HPDE6-E6E7 (cell line): ENCODE measurements at regions not wholly inside any gene's neighbourhood (a gene's known extent, or its start where the extent isn't known, plus 50 kb on each side); places are given as distances from the start of the nearest gene placed in this dataset.
A peak's percentile ranks its signal among the peaks of the same experiment; 100 is the strongest.

Experiments used
- DNase-seq: peaks from one replicate; pipeline ENCODE4 v3.0.0; 2011; ENCODE audit warnings: missing footprints; ENCODE audit errors: extremely low spot score

- no peak for DNase-seq
These were observed 191.9 kb downstream of the URB2 start for GRCh38 chr1:229817936-229818335.

- DNase-seq = no peak
These were observed 193.0 kb downstream of the URB2 start for GRCh38 chr1:229819091-229819490.

DNA sequence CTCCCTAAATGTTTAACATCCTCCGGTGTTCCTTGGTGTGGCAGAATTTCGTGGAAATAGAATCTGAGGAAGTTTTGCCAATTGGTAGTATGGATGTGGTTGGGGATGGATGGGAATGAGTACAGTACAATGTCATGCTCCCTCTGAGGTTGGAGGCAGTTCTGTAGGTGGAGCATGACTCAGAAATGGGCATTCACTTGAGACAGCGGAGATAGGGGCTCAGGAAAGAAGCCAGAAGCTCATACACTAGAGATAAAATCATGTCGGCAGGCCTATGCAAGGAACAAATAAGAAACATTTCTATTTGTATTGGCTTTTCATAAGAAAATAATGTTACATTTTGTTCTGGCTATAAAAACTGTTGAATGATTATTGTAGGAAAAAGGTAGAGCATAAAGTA, 196.0 kb downstream of the URB2 start:
- DNase-seq = no peak

GRCh38 chr1:229825042-229825441, 199.0 kb downstream of the URB2 start:
- no peak for DNase-seq

DNA sequence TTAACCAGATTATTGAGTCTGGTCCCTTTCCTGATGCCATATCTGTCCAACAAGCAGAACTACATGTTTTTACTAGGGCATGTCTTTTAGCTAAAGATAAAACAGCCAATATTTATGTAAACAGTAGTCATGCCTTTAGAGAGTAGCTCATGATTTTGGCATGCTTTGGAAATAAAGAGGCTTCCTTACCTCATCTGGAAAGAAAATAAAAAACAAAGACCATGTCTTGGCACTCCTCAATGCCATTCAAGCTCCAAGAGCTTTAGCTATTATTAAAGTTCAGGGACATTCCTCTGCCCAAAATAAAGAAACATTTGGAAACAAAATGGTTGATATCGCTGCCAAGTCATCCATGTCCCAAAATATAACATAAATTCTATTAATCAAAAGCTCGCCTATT, 202.4 kb downstream of the URB2 start:
- DNase-seq = no peak

DNA sequence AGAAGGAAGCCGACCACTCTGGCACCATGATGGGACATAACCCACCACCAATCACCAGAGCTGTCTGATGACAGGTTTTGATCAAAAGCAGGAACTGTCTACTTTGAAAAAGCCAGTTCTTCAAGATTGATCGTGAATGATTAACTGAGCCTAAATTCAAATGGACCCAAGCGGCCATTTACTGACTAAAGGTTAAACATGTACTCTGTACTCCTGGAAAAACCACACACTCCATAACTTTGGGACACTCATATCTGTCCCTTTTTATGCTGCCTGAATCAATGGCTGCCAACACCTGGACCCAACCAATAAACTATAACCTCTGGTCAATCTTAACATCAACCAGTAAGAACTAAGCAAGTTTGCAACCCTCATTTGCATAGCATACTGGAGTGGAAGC, 206.6 kb downstream of the URB2 start:
- DNase-seq = no peak

DNA sequence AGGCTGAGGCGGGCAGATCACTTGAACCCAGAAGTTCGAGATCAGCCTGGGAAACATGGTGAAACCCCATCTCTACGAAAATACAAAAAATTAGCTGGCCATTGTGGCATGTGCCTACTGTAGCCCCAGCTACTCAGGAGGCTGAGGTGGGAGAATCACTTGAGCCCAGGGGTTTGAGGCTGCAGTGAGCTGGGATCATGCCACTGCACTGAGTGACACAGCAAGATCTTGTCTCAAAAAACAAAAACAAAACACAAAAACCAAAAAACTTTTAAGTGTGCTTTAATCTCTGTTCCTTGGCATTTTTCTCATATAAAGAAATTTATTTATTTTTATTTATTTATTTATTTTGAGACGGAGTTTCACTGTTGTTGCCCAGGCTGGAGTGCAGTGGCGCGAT, 208.2 kb downstream of the URB2 start:
- no peak for DNase-seq

GRCh38 chr1:229835226-229835625, 209.2 kb downstream of the URB2 start:
- DNase-seq = no peak

GRCh38 chr1:229836324-229836723, 210.3 kb downstream of the URB2 start:
- DNase-seq = no peak

- DNase-seq = no peak
These were observed 212.2 kb downstream of the URB2 start for GRCh38 chr1:229838204-229838603.

- DNase-seq = no peak
These were observed 213.8 kb downstream of the URB2 start for GRCh38 chr1:229839800-229840199.

GRCh38 chr1:229841230-229841629, 215.2 kb downstream of the URB2 start:
- DNase-seq = peak; percentile 67

- no peak for DNase-seq
These were observed 216.5 kb downstream of the URB2 start for GRCh38 chr1:229842302-229843255.

GRCh38 chr1:229843627-229844238, 217.7 kb downstream of the URB2 start:
- peak; percentile 64 for DNase-seq

- no peak for DNase-seq
These were observed 218.6 kb downstream of the URB2 start for GRCh38 chr1:229844675-229845074.

GRCh38 chr1:229845410-229846138, 219.5 kb downstream of the URB2 start:
- no peak for DNase-seq

GRCh38 chr1:229846351-229846750, 220.3 kb downstream of the URB2 start:
- no peak for DNase-seq

GRCh38 chr1:229848752-229849677, 218.0 kb upstream of the GALNT2 start:
- DNase-seq = peak; percentile 27

DNA sequence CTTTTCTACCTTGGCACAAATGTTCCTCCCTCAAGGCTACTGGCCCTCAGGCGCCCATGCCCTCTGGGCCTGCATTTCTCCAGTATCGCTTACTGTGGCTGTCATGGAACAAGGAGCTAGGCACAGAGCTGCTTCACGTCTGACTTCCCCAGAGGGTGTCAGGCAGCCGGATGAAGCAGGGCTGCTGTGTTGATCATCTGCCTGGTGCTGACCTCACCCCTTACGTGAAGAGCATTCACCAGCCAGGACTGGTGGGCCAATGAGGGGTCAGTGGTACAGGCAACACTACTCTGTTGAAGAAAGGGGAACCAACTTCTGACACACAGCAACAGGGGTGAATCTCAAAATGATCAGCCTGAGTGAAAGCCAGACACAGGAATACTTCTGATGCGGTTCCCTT, 215.5 kb upstream of the GALNT2 start:
- DNase-seq = no peak

DNA sequence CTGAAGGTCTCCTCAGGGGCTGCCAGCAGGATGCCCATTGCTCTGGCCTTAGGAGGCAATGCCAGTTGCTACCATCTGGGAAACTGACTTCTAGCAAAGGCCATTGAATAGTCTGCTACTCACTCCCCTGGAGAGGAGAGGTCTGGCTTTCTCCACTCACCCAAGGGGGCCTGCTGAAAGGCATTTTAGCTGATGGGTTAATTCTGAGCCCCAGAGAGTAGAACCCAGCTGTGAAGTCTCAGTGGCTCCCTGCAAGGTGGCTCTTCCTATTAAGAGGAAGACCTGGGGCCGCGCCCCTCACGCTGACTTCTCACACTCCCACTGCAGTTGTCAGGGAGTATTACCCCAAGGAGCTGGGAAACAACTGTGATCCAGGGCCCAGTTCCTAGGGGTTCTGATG, 213.3 kb upstream of the GALNT2 start:
- no peak for DNase-seq

- no peak for DNase-seq
These were observed 212.4 kb upstream of the GALNT2 start for GRCh38 chr1:229854620-229855019.
